ENCODE measurements at regions not wholly inside any gene's neighbourhood (a gene's known extent, or its start where the extent isn't known, plus 50 kb on each side); places are given as distances from the start of the nearest gene placed in this dataset.

- Mint-ChIP-seq H3K27ac (peak overlapping the region in 1 of 10 donors; percentile 23), H3K36me3 (no peaks in the 10 kb centered on the region), H3K4me1 (no peaks in the 10 kb centered on the region), H3K9me3 (no peaks in the 10 kb centered on the region), H3K4me3 (no peak overlapping the region), H3K27me3 (peaks cover 0 to 14% (median 1%) of the 10 kb centered on the region in 5 donors)
- POLR2A ChIA-PET, result no interaction called here
- ATAC-seq (no peak), DNase-seq (no peak)
Measured at GRCh38 chr6:15861486-15861885, 198.7 kb upstream of the DTNBP1 start.

- POLR2A ChIA-PET, result no interaction called here
- no peak for ATAC-seq
Measured at GRCh38 chr6:15854826-15855710, 192.2 kb upstream of the DTNBP1 start.

DNA sequence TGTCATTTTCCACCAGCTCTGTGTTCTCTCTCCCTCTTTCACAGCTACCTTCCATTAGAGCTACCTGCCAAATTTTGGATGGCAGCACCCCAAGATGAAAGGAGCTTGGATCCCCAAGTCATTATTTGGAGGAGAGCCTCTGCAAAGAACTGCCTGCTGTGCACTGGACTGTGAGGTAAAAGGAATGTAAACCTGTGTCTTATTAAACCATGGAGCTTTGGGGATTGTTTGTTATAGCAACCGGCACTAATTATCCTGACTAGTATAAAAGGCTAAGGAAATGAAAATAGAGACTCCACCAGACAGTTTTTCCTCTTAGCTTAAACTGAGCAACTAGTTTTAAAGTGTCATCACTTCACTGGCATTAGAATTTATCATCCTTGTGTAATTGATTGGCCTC is 191.6 kb upstream of the DTNBP1 start:
- Mint-ChIP-seq H3K4me1 (no peaks in the 10 kb centered on the region), H3K9me3 (no peaks in the 10 kb centered on the region), H3K27ac (no peak overlapping the region), H3K36me3 (peaks cover 0 to 2% (median 0%) of the 10 kb centered on the region in 3 donors), H3K27me3 (peaks cover 0 to 5% (median 2%) of the 10 kb centered on the region in 5 donors), H3K4me3 (no peak overlapping the region)
- POLR2A ChIA-PET, result no interaction called here
- no peak for ATAC-seq
- no peak for DNase-seq

More at GRCh38 chr6:15854826-15855710, 192.2 kb upstream of the DTNBP1 start:
- no peak for DNase-seq
- Mint-ChIP-seq H3K4me3 (no peak overlapping the region), H3K36me3 (peaks cover 0 to 2% (median 0%) of the 10 kb centered on the region in 3 donors), H3K9me3 (no peaks in the 10 kb centered on the region), H3K4me1 (no peaks in the 10 kb centered on the region), H3K27ac (no peak overlapping the region), H3K27me3 (peaks cover 0 to 5% (median 2%) of the 10 kb centered on the region in 5 donors)

- H3K27ac Mint-ChIP-seq, result peak overlapping the region in 1 of 10 donors; percentile 78
- H3K27me3 Mint-ChIP-seq, result peaks cover 0 to 5% (median 2%) of the 10 kb centered on the region in 5 donors
- DNase-seq, result no peak
- no peaks in the 10 kb centered on the region for H3K9me3 Mint-ChIP-seq
- no peak for ATAC-seq
- no peaks in the 10 kb centered on the region for H3K4me1 Mint-ChIP-seq
- H3K4me3 Mint-ChIP-seq, result no peak overlapping the region
- POLR2A ChIA-PET, result no interaction called here
- H3K36me3 Mint-ChIP-seq, result peaks cover 0 to 2% (median 0%) of the 10 kb centered on the region in 3 donors
Measured at GRCh38 chr6:15853259-15853658, 190.4 kb upstream of the DTNBP1 start.

GRCh38 chr6:15852289-15852688 is 189.5 kb upstream of the DTNBP1 start:
- POLR2A ChIA-PET, result no interaction called here
- peaks cover 0 to 5% (median 1%) of the 10 kb centered on the region in 5 donors for H3K27me3 Mint-ChIP-seq
- H3K27ac Mint-ChIP-seq, result no peak overlapping the region
- H3K4me1 Mint-ChIP-seq, result no peaks in the 10 kb centered on the region
- H3K36me3 Mint-ChIP-seq, result peaks cover 0 to 2% (median 0%) of the 10 kb centered on the region in 3 donors
- no peak for DNase-seq
- no peak for ATAC-seq
- no peak overlapping the region for H3K4me3 Mint-ChIP-seq
- no peaks in the 10 kb centered on the region for H3K9me3 Mint-ChIP-seq

DNA sequence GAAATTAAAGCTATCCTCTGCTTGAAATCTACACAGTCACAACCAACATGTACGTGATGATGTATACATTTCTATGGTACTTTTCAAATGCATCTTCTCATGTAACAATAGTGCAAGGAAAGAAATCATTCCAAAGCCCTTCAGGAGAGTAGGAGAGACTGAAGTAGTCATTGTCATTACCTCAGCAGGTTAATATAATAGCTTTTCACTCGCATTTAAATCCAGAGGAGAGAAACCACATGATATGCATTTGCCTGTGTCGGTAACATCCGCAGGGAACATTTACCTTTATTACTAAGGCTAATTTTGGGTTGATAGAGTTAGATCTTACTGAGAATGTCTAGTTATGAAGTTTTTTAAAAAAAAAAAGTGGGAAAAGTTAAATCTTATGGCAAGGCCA is 186.6 kb upstream of the DTNBP1 start:
- Mint-ChIP-seq H3K4me1 (no peaks in the 10 kb centered on the region), H3K36me3 (no peaks in the 10 kb centered on the region), H3K27ac (no peak overlapping the region), H3K4me3 (no peak overlapping the region), H3K27me3 (peaks cover 0 to 3% (median 0%) of the 10 kb centered on the region in 5 donors), H3K9me3 (no peaks in the 10 kb centered on the region)
- POLR2A ChIA-PET, result interaction anchor here (1.0 kb wide), 1 partner anchor 17 kb away, joined by 3 read pairs; no protein-coding TSS in a partner anchor
- no peak for ATAC-seq
- no peak for DNase-seq

GRCh38 chr6:15845492-15845891 is 182.7 kb upstream of the DTNBP1 start:
- H3K27ac Mint-ChIP-seq, result no peak overlapping the region
- ATAC-seq, result no peak
- H3K4me3 Mint-ChIP-seq, result no peak overlapping the region
- H3K27me3 Mint-ChIP-seq, result peaks cover 2 to 8% (median 2%) of the 10 kb centered on the region in 5 donors
- POLR2A ChIA-PET, result no interaction called here
- H3K36me3 Mint-ChIP-seq, result no peaks in the 10 kb centered on the region
- DNase-seq, result no peak
- peaks cover 0 to under 1% (median 0%) of the 10 kb centered on the region in 9 donors for H3K9me3 Mint-ChIP-seq
- H3K4me1 Mint-ChIP-seq, result no peaks in the 10 kb centered on the region

GRCh38 chr6:15843764-15844163 is 180.9 kb upstream of the DTNBP1 start:
- no peak for DNase-seq
- Mint-ChIP-seq H3K27me3 (peaks cover 2 to 8% (median 4%) of the 10 kb centered on the region in 5 donors), H3K4me3 (no peak overlapping the region), H3K27ac (no peak overlapping the region), H3K36me3 (no peaks in the 10 kb centered on the region), H3K4me1 (no peaks in the 10 kb centered on the region), H3K9me3 (peaks cover 0 to 2% (median 0%) of the 10 kb centered on the region in 9 donors)
- POLR2A ChIA-PET, result no interaction called here
- no peak for ATAC-seq

GRCh38 chr6:15843226-15843625 is 180.4 kb upstream of the DTNBP1 start:
- POLR2A ChIA-PET, result no interaction called here
- ATAC-seq (no peak), DNase-seq (no peak)
- Mint-ChIP-seq H3K9me3 (peaks cover 0 to 2% (median 0%) of the 10 kb centered on the region in 9 donors), H3K36me3 (no peaks in the 10 kb centered on the region), H3K27me3 (peaks cover 2 to 8% (median 4%) of the 10 kb centered on the region in 5 donors), H3K27ac (no peak overlapping the region), H3K4me3 (no peak overlapping the region), H3K4me1 (no peaks in the 10 kb centered on the region)

DNA sequence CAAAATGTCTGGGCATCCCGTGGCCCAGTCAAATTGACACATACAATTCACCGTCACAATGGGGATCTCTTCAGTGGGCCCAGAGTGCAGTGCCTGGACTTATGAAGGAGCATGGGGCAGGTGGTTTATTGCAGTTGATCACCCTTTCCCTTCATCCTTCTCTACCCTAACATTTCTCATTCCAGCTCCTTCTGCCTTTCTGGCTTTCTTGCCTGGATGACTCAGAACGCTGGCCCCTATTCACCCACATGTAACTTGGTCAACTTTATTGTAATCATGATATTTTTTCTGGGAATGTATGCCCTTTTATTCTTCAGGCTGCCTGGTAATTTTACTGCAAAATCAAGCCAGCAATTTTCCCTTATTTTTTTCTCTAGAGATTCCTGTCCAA is 179.9 kb upstream of the DTNBP1 start:
- Mint-ChIP-seq H3K4me3 (no peak overlapping the region), H3K9me3 (peaks cover 0 to 2% (median 0%) of the 10 kb centered on the region in 9 donors), H3K27me3 (peaks cover 2 to 8% (median 4%) of the 10 kb centered on the region in 5 donors), H3K36me3 (no peaks in the 10 kb centered on the region), H3K27ac (no peak overlapping the region), H3K4me1 (no peaks in the 10 kb centered on the region)
- POLR2A ChIA-PET, result no interaction called here
- DNase-seq, result no peak
- no peak for ATAC-seq

GRCh38 chr6:15841937-15842726 is 179.3 kb upstream of the DTNBP1 start:
- Mint-ChIP-seq H3K27ac (no peak overlapping the region), H3K36me3 (no peaks in the 10 kb centered on the region), H3K27me3 (peaks cover 2 to 8% (median 4%) of the 10 kb centered on the region in 5 donors), H3K4me3 (no peak overlapping the region), H3K4me1 (no peaks in the 10 kb centered on the region), H3K9me3 (peaks cover 0 to 2% (median 0%) of the 10 kb centered on the region in 9 donors)
- DNase-seq, result no peak
- no peak for ATAC-seq
- POLR2A ChIA-PET, result no interaction called here

- Mint-ChIP-seq H3K4me1 (no peaks in the 10 kb centered on the region), H3K9me3 (peaks cover 0 to 2% (median 0%) of the 10 kb centered on the region in 9 donors), H3K27ac (no peak overlapping the region), H3K27me3 (peaks cover 2 to 14% (median 4%) of the 10 kb centered on the region in 5 donors), H3K4me3 (no peak overlapping the region), H3K36me3 (no peaks in the 10 kb centered on the region)
- POLR2A ChIA-PET, result no interaction called here
- DNase-seq (no peak), ATAC-seq (no peak)
Measured at GRCh38 chr6:15839969-15840541, 177.2 kb upstream of the DTNBP1 start.

DNA sequence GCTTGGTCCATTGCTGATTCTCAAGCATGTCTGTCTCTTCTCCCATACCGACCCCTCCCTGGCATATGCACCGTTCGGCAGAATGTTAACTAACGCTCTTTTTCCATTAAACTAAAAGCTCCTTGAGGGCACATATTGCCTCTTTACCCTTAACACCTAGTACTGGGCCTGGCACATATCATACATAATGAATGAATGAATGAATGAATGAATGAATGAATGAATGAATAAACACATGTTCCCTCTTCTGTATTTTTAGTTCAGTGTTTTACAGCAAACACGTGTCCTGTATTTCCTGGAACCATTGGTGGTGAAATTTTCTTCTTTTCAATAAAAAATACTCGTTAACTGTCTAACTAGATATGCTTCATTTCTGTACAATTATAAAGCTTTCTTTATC is 174.4 kb upstream of the DTNBP1 start:
- H3K9me3 Mint-ChIP-seq, result peaks cover 0 to 2% (median 0%) of the 10 kb centered on the region in 9 donors
- POLR2A ChIA-PET, result no interaction called here
- DNase-seq, result no peak
- no peaks in the 10 kb centered on the region for H3K4me1 Mint-ChIP-seq
- H3K36me3 Mint-ChIP-seq, result no peaks in the 10 kb centered on the region
- no peak overlapping the region for H3K4me3 Mint-ChIP-seq
- H3K27ac Mint-ChIP-seq, result no peak overlapping the region
- H3K27me3 Mint-ChIP-seq, result peaks cover 2 to 14% (median 4%) of the 10 kb centered on the region in 5 donors
- ATAC-seq, result no peak

Data from naive thymus-derived CD8-positive, alpha-beta T cell (primary cell).